ENCODE measurements at regions not wholly inside any gene's neighbourhood (a gene's known extent, or its start where the extent isn't known, plus 50 kb on each side); places are given as distances from the start of the nearest gene placed in this dataset.

DNA sequence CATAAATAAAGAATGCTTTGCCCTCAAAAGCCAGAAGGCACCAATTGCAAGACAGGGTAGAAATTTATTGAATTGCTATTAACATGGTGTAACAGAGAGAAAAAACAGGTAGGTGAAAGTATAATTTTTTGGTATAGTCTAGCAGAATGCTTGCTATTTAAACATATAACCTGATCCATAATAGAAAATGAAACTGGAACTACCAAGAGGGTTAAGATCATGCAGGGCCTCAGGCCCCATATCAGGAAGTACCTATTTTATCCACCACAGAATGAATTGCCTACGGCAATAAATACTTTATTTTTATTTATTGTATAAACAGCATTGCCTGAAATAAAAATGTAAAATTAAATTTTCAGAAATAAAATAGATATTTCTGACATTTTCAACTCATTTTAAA, 159.5 kb downstream of the PRR20E start:
- TF ChIP-seq GATA3 (IDR thresholded peaks at IDR 0.05; ENCODE audit: borderline replicate concordance) (no peak), SMC3 (IDR thresholded peaks at IDR 0.05) (no peak), NFE2L2 (conservative IDR thresholded peaks at IDR 0.05; ENCODE audit: low read length) (no peak)
- TF ChIP-seq, protein P1, sequence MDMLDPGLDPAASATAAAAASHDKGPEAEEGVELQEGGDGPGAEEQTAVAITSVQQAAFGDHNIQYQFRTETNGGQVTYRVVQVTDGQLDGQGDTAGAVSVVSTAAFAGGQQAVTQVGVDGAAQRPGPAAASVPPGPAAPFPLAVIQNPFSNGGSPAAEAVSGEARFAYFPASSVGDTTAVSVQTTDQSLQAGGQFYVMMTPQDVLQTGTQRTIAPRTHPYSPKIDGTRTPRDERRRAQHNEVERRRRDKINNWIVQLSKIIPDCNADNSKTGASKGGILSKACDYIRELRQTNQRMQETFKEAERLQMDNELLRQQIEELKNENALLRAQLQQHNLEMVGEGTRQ (IDR thresholded peaks at IDR 0.05) = no peak

All from A549 (cell line).